Left forelimb (tissue), 1 donor: ENCODE measurements at regions not wholly inside any gene's neighbourhood (a gene's known extent, or its start where the extent isn't known, plus 50 kb on each side); places are given as distances from the start of the nearest gene placed in this dataset.

Experiments used
- DNase-seq: peaks from one replicate; pipeline ENCODE4 v3.0.0-alpha.2; 2018; ENCODE audit warnings: low spot score

- no peak for DNase-seq
Observed at GRCh38 chr1:79667848-79668696, 661.5 kb upstream of the ADGRL4 start.

GRCh38 chr1:79667166-79667565 lies 660.6 kb upstream of the ADGRL4 start:
- no peak for DNase-seq

DNA sequence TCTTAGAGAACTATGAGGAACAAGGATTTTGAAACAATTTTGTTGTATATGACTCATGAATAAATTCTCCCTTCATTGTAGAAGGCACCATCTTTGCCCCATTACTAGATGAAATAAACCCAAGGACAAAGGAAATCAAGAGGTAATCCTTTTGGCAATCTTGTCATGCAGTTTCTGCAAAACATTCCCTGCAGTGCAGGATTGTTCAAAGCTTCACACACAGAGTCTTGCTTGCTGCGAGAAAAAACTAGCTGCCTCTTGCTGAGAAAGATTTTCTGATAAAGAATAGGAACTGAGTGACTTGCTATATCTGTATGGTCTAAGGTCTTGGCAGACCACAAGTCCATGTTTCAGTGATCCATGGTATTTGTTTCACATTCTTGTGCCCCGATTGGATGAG lies 657.4 kb upstream of the ADGRL4 start:
- DNase-seq, result no peak

- DNase-seq, result no peak
Observed at GRCh38 chr1:79662596-79662995, 656.1 kb upstream of the ADGRL4 start.

GRCh38 chr1:79660129-79660528 lies 653.6 kb upstream of the ADGRL4 start:
- no peak for DNase-seq

DNA sequence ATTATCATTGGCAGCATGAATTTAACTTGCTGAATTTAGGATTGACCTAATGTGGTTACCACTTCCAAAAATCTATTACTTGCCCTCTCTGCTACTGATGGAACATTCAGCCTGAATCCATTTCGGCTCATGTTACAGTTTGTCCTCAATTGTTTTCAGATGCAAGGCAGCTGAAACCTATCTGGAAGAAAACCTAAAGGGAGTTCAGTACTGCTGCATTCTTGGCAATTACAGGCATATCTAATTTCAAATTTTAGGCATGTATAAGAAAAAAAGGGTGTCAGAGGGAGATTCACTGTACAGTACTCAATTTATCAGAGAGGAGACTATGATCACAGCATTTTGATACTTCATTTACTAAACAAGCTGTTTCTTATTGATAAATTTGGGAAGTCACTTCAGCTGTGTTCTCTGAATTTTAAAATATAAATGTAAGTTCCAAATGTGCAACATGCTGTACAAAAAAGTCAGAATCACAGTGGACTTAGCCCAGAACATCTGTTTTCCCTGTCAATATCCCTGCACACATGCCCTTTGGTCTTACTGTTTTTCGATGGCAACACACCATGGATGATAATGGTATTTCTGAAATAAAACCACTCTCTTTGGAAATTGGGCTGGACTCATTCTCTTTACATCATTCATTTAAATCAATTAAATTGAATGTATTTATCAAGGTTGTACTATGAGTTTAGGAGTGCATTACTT lies 651.6 kb upstream of the ADGRL4 start:
- DNase-seq, result no peak

DNA sequence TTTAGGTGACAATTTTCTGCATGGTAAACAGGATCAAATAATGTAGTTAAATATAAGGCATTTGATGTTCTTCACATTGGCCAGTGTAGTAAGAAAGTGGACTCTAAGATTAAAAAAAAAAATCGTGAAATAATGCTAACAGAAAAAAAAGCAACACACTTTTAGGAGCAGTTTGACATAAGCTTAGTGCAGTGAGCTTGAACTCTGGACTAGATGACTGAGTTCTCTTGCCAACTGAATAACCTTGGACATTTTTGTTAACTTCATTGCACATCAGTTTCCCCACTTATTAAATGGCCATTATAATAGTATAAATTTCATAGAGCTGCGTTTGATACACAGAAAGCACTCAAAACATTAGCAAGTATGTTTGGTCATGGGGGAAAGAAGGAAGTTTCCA lies 649.3 kb upstream of the ADGRL4 start:
- DNase-seq, result no peak

DNA sequence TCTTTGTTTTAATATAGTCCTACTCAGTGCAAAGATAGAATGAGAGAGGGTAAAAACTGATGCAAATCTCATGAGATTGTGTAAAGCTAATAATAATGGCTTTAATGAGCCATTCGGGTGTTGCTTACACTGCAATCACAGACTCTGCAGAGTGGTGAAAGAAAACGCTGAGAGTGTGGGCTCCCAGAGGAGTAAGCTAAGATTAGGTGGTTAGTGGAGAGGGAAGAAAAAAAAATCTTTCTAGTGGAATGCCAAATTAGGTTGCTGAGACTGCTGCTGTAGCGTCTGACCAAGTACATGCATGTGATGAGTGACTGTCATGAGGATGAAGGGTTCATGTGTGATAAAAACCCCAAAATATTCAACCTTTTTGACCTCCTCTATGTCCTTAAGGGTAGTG lies 645.9 kb upstream of the ADGRL4 start:
- DNase-seq, result no peak

DNA sequence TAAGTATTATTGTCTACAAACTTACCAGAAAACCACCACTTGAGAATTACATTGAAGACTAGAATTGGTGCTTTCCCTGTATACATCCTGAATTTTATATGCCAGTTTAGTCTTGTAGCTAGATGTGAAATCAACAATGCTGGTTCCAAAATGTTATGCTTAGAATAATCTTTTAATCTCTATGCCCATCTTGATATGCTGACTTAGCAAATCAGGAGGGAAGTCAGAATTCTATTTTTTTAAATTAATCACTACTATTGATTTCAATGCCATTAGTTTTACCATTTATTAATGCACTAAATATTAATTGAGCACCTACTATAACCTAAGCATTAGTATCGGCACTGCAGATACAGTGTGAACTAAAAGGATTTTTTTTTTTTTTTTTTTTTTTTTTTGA lies 641.6 kb upstream of the ADGRL4 start:
- no peak for DNase-seq

DNA sequence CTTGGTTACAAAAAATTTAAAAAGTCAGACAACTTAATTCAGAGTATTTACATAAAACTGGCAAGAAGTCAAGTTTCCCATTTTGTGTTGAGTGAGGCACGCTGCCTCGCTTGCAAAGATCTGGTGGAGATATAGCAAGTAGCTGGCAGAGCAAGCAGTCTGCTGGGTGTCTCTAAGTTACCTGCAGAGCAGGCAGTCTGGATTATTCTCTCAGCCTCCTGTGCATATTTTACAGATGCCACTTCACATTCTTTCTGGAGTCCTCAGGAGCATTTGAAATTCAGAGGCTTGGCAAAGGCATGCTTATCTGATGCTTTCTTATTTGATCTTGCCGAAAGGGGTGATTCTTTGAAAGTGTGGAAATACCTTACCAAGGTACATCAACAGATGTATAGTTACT lies 640.4 kb upstream of the ADGRL4 start:
- no peak for DNase-seq

DNA sequence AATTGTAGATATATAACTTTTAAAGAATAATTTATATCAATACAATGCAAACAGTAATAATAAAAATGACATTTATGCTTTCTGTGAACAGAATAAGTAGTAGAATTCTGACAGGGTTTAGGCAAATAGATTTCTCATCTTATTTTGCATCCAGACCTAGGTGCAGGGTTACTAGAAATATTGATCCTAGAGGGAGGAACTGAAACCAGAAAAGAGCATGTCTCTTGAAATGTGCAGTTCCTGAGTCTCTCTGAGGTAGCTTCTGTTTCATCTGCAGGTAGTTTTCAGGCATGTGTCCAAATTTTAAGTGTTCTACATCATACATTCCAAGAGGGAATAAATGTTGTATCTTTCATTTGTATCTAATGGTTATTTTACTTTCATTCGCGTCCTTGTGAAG lies 631.9 kb upstream of the ADGRL4 start:
- no peak for DNase-seq

- no peak for DNase-seq
Observed at GRCh38 chr1:79633456-79633855, 626.9 kb upstream of the ADGRL4 start.

DNA sequence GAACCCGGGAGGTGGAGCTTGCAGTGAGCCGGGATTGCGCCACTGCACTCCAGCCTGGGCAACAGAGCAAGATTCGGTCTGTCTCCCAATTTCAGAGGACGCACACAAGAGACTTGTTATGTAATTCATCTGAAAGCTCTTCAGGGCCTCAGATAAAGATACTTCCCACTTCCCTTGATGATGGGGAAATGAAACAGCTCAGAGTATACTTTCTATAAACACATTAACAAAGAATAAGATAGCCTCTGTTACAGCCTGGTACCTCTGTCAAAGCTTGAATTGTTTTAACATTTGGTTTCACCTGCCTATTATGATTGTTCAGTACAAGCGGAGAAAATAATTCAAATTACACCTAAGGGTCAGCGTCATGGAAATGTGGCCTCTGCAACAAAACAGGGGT lies 622.9 kb upstream of the ADGRL4 start:
- DNase-seq, result no peak

- no peak for DNase-seq
Observed at GRCh38 chr1:79617777-79618176, 611.2 kb upstream of the ADGRL4 start.

GRCh38 chr1:79614762-79615161 lies 608.2 kb upstream of the ADGRL4 start:
- no peak for DNase-seq

GRCh38 chr1:79614106-79614505 lies 607.6 kb upstream of the ADGRL4 start:
- no peak for DNase-seq

- DNase-seq, result no peak
Observed at GRCh38 chr1:79613046-79613445, 606.5 kb upstream of the ADGRL4 start.

DNA sequence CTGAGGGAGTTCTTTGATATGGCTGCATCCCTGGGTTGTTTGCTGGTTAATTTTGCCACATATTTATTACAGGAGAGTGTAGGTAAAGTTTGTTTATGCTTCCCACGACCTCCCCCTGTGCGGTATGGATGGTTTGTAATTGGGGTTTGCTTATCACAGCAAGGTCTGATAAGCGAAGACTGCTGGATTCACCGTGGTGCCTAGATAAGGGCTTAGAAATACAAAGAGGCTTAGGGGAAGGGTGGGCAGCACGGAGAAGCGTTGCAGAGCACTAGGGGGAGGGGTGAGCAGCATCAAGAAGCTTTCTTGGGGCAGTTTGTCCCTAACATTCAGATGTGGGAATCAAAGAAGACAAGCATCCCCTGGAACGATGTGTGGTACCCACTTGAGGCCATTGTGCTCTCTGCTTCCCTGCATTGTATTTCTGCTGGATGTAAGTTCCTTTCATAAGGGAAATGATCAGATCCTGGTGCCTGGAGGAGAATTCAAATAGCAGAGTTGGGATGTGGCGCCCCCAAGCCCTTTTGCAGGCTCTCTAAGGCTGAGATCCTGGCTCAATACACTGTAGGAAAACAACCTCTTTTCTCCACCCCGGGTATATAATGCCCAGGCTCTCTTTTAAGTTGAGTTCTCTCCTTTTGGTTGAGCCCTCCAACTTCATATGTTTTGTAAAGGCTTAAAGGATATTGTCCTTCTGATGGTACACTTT lies 598.1 kb upstream of the ADGRL4 start:
- DNase-seq, result no peak

DNA sequence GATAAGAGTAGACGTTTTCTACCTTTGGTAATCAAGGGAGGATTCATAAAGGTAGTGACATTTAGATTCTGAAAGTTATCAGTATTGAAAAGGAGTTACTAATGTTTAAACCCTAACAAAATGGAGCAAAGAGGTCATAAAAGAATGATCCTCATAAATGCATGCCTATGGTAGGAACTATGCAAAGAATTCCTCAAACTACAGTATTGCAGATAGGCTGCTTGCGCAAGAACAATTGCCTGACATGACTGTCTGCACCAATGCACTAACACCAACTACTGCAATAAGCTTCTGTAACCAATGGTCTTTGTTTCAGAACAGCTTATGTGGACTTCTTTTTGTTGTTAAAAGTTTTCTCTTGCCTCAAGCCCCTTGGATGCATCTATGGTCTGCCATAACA lies 597.3 kb upstream of the ADGRL4 start:
- no peak for DNase-seq

DNA sequence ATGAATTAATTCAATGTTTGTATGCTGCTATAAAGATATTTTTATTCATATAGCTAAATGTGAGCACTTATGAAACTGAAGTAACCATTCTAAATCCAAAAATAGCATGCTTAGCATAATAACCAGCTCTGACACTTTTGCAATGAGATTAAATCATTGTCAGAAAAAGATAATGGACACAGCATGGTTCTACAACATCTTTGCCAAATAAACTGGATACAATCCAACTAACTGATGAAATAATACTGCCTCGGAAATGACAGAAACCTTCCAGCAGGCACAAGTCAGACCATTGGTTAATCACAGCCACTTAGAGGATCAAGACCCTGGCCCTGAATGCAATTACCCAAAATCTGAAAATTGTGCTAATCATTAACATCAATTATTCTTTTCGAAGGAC lies 592.7 kb upstream of the ADGRL4 start:
- no peak for DNase-seq

GRCh38 chr1:79595931-79596330 lies 589.4 kb upstream of the ADGRL4 start:
- DNase-seq, result no peak

DNA sequence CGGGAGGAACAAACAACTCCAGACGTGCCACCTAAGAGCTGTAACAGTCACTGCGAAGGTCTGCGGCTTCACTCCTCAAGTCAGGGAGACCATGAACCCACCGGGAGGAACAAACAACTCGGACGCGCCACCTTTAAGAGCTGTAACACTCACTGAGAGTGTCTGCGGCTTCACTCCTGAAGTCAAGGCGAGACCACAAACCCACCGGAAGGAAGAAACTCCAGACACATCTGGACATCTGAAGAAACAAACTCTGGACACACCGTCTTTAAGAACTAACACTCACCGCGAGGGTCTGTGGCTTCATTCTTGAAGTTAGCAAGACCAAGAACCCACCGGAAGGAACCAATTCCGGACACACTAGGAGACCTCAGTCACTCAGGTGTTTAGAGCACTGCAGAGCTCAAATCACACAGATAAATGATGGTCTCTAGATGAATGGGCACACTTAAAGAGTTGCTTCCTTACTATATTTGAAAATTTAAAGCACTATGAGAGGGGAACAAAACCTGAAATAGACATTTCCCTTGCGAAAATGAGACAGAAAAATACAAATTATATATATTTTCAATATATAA lies 587.7 kb upstream of the ADGRL4 start:
- no peak for DNase-seq

DNA sequence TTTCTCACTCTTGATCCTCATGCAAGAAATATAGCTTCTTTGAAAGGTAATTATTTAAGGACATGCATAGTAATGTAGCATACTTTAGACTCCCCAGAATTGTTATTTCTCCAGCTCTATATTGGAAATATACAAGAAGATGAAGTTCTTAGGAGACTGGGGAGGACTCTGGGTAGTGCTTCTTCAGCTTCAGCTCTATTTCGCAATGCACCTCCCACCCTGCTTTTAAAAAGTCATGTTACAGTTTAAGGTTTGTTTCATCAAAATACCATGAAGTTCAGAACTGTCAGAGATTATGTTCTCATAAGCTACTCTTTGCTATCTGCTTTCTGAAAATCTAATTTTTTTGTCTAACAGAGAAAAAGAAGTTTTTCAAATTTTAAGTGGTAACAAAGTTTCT lies 586.2 kb upstream of the ADGRL4 start:
- DNase-seq, result no peak
